Calu3 (cell line): ENCODE measurements at regions not wholly inside any gene's neighbourhood (a gene's known extent, or its start where the extent isn't known, plus 50 kb on each side); places are given as distances from the start of the nearest gene placed in this dataset.

Experiments used
- BruUV-seq: library from RNA; stranded (reverse); fragments of 400-500 nt; replicated peaks from 2 replicates; lab custom pipeline; 2021; lab: Mats Ljungman, UMichigan
- CTCF ChIA-PET: fragments of 300-600 bp; sonication (Branson Sonifier 250); formaldehyde crosslinking; loops from one replicate; lab custom pipeline; 2022; ENCODE audit warnings: antibody characterized with exemption; lab: Charles Lee
- DNase-seq: peaks from one replicate; pipeline ENCODE4 v3.0.0; 2022
- H3K27ac Mint-ChIP-seq: one replicate; pipeline ENCODE4 v1.8.0; 2022; ENCODE audit warnings: mixed read lengths; ENCODE audit not compliant: unreplicated experiment
- H3K27me3 Mint-ChIP-seq: one replicate; pipeline ENCODE4 v1.8.0; 2022; ENCODE audit warnings: mixed read lengths; ENCODE audit not compliant: unreplicated experiment
- H3K36me3 Mint-ChIP-seq: one replicate; pipeline ENCODE4 v1.8.0; 2022; ENCODE audit warnings: mild to moderate bottlenecking, moderate library complexity, mixed read lengths; ENCODE audit not compliant: insufficient read depth, unreplicated experiment
- H3K4me1 Mint-ChIP-seq: one replicate; pipeline ENCODE4 v1.8.0; 2022; ENCODE audit warnings: mild to moderate bottlenecking, low read depth, mixed read lengths; ENCODE audit not compliant: unreplicated experiment
- H3K4me3 Mint-ChIP-seq: one replicate; pipeline ENCODE4 v1.8.0; 2022; ENCODE audit warnings: mild to moderate bottlenecking, low read depth, moderate library complexity, mixed read lengths; ENCODE audit not compliant: unreplicated experiment
- H3K9me3 Mint-ChIP-seq: one replicate; pipeline ENCODE4 v1.8.0; 2022; ENCODE audit warnings: low read depth, mixed read lengths; ENCODE audit not compliant: unreplicated experiment
- intact Hi-C: fragments of 100-400 bp; cut with micrococcal nuclease; formaldehyde crosslinking; loops from one replicate; pipeline ENCODE4 v1.10.0; 2022; ENCODE audit not compliant: unreplicated experiment
- TF ChIP-seq, protein P1 (sequence below): fragments of 200-600 bp; IDR thresholded peaks from one replicate; pipeline ENCODE4 v1.8.0; 2022; ENCODE audit warnings: antibody characterized with exemption; ENCODE audit not compliant: unreplicated experiment

DNA sequence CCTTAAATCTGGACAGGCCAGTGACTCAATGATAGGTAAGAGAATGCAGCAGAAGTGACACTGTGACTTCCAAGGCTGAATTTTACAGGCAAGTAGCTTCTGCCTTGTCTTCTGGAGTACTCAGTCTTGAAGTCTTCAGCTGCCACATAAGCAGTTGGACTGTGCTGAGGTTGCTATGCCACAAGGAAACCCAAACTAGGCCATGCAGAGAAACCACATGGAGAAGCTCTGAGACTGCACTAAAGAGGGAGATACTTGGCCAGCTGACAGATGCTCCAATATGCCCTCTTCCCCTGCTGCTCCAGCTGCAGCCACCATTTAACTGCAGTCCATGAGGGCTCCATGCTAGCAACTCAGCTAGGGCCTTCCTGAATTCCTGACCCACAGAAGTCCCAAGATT lies 119.4 kb upstream of the GADL1 start:
- BruUV-seq = no TSS peak
- H3K27ac Mint-ChIP-seq = no peak overlapping the region
- H3K27me3 Mint-ChIP-seq = peaks cover under 1% of the 10 kb centered on the region
- no peaks in the 10 kb centered on the region for H3K4me1 Mint-ChIP-seq
- intact Hi-C loops = no loop called here
- CTCF ChIA-PET = no interaction called here
- no peak overlapping the region for H3K4me3 Mint-ChIP-seq
- DNase-seq = no peak
- H3K9me3 Mint-ChIP-seq = no peaks in the 10 kb centered on the region
- TF ChIP-seq, protein P1, sequence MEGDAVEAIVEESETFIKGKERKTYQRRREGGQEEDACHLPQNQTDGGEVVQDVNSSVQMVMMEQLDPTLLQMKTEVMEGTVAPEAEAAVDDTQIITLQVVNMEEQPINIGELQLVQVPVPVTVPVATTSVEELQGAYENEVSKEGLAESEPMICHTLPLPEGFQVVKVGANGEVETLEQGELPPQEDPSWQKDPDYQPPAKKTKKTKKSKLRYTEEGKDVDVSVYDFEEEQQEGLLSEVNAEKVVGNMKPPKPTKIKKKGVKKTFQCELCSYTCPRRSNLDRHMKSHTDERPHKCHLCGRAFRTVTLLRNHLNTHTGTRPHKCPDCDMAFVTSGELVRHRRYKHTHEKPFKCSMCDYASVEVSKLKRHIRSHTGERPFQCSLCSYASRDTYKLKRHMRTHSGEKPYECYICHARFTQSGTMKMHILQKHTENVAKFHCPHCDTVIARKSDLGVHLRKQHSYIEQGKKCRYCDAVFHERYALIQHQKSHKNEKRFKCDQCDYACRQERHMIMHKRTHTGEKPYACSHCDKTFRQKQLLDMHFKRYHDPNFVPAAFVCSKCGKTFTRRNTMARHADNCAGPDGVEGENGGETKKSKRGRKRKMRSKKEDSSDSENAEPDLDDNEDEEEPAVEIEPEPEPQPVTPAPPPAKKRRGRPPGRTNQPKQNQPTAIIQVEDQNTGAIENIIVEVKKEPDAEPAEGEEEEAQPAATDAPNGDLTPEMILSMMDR = no peak
- no peaks in the 10 kb centered on the region for H3K36me3 Mint-ChIP-seq

DNA sequence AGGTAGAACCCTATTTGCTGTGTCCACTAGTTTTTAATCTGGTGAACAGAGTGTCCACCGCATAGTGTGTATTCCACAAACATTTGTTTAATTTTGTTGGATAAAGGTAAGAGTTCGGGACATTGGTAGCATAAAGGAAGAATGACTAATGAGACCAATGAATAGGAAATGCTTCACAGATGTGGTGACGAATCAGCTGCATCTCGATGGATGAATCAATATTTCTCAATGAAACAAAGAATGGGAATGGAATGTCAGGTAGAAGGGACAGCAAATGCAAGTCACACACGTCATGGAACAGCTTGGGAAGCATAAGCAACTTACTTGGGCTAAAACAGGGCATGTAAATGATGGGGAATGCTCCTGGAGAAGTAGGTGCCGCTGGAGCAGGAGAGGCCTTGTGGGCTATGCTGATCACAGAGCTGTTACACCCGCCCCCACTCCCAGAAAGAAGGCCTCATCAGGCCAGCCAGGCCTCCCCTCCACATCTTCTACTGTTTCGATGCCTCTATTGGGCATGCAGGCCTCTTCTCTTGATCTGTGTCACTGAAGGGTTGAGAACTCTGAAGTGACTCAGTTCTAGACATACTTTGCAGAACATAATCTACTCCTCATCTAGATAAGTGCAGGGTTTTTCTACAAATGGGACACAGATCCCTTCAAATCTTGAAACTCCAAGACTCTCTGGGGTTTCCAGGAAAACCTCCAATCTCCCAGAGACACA lies 120.0 kb upstream of the GADL1 start:
- intact Hi-C loops = no loop called here
- BruUV-seq = no TSS peak
- H3K36me3 Mint-ChIP-seq = no peaks in the 10 kb centered on the region
- DNase-seq = no peak
- CTCF ChIA-PET = no interaction called here
- no peak overlapping the region for H3K4me3 Mint-ChIP-seq
- no peaks in the 10 kb centered on the region for H3K4me1 Mint-ChIP-seq
- no peaks in the 10 kb centered on the region for H3K9me3 Mint-ChIP-seq
- no peak overlapping the region for H3K27ac Mint-ChIP-seq
- TF ChIP-seq, protein P1 = no peak
- H3K27me3 Mint-ChIP-seq = no peaks in the 10 kb centered on the region

DNA sequence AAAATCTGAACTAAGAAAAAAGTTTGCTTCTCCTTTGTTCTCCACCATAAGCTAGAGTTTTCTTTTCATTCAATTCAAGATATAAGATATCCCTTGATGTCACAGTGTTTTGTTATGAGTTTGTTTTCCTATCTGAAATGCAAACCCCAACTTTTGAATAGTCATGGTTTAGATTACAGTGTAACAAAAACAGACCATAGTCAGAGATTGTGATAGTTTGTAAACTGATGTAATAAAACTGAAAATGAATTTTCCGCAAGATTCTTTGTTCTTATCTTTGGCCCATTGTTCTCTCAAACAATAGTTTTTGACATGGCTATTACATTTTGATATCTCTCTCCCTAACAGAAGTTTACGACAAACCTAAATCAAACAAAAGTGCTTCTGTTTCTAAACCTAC lies 121.7 kb upstream of the GADL1 start:
- Mint-ChIP-seq H3K4me1 (no peaks in the 10 kb centered on the region), H3K27me3 (no peaks in the 10 kb centered on the region), H3K36me3 (no peaks in the 10 kb centered on the region), H3K4me3 (no peak overlapping the region), H3K27ac (no peak overlapping the region), H3K9me3 (no peaks in the 10 kb centered on the region)
- BruUV-seq = no TSS peak
- no peak for DNase-seq
- CTCF ChIA-PET = no interaction called here
- TF ChIP-seq, protein P1 = no peak
- intact Hi-C loops = no loop called here

DNA sequence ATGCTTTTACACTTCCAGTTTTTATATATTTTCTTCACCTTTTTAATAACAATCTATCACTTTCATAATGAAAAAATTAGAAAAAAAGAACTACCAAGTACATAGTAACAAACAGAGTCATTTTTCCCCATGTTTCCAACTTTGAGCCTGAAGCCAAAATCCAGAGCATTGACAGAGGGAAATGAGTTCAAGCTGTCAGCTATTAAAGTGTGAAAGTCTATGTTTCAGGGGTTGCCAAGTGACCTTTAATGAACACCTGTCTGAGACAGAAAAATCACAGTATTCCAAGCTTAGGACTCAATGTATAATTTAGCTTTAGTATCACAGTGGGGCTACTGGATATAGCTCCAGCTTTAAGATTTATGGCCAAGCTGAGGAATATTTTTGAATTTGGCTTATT lies 128.3 kb upstream of the GADL1 start:
- no peak overlapping the region for H3K4me3 Mint-ChIP-seq
- no peaks in the 10 kb centered on the region for H3K9me3 Mint-ChIP-seq
- no peak overlapping the region for H3K27ac Mint-ChIP-seq
- TF ChIP-seq, protein P1 = no peak
- H3K4me1 Mint-ChIP-seq = no peaks in the 10 kb centered on the region
- no peaks in the 10 kb centered on the region for H3K36me3 Mint-ChIP-seq
- intact Hi-C loops = no loop called here
- DNase-seq = no peak
- CTCF ChIA-PET = no interaction called here
- BruUV-seq = no TSS peak
- no peaks in the 10 kb centered on the region for H3K27me3 Mint-ChIP-seq
